H7 (cell line): ENCODE measurements at regions not wholly inside any gene's neighbourhood (a gene's known extent, or its start where the extent isn't known, plus 50 kb on each side); places are given as distances from the start of the nearest gene placed in this dataset.

Source experiments
- DNase-seq: peaks from one replicate; pipeline ENCODE4 v3.0.0; 2012
- H3K27me3 ChIP-seq: 2 replicates; pipeline ENCODE4 v1.6.0; 2011; ENCODE audit warnings: mild to moderate bottlenecking, low read length; ENCODE audit not compliant: control insufficient read depth, insufficient read depth
- H3K36me3 ChIP-seq: replicated peaks from 2 replicates; pipeline ENCODE4 v1.5.1; 2011; ENCODE audit warnings: low read length; ENCODE audit not compliant: control insufficient read depth, insufficient read depth
- H3K4me3 ChIP-seq: 2 replicates; pipeline ENCODE4 v1.5.1; 2011; ENCODE audit warnings: low read depth, mild to moderate bottlenecking, control low read depth, low read length, moderate library complexity; ENCODE audit not compliant: insufficient read depth

DNA sequence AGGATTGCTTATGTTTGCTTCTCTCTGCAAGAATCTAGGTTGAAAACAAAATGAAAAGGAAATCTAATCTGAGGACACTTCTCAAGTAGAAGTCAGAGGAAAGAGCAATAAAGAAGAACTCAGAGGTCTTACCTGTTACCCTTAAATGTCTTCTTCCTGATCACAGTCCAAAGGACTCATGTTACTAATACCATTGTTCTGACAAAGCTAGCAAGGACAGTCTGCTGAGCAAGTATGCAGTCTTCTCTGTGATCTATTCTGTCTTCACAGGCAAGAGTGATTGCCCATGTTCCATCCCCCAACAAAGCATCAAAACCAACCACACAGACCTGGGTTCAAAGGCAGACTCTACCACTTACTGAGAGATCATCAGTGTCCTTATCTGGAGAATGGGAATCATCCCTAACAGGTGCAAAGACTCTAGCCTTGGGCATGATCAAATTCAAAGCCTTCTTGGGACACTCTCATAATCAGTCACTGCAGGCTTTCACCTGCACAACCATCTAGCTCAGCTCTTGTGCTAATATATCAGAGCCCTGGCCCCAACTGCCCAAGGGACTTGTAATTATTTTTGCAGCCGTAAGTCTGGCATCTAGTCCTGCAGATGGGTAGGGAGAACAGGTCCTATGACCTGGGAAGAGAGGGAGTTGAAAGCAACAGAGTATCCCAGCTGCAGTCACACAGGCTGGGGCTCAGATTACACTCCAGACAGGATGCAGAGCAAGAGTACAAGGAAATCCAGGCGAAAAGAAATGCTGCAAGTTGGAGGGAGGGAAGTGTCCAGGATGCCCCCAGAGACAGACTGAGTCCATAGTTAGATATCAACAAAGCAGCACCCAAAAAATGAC is 97.9 kb upstream of the NUDT4 start:
- no peak overlapping the region for H3K4me3 ChIP-seq
- no peaks in the 10 kb centered on the region for H3K27me3 ChIP-seq
- no peaks in the 10 kb centered on the region for H3K36me3 ChIP-seq
- DNase-seq = no peak

DNA sequence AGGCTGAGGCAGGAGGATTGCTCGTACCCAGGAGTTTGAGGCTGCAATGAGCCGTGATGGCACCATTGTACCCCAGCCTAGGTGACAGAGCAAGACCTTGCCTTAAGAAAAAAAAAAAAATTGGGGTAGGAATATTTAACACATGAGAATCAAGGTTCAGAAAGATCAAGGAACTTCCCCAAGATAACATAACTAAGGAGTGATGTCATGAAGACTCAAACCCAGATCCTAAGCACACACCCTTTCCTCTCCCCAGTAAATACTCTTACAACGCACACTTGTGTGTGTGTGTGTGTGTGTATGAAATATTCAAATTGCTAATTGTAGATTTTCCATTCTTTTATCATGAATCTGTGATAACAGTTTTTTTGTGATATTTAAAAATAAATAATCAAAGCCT is 90.6 kb upstream of the NUDT4 start:
- Histone ChIP-seq H3K36me3 (no peaks in the 10 kb centered on the region), H3K27me3 (no peaks in the 10 kb centered on the region), H3K4me3 (no peak overlapping the region)
- DNase-seq = no peak

DNA sequence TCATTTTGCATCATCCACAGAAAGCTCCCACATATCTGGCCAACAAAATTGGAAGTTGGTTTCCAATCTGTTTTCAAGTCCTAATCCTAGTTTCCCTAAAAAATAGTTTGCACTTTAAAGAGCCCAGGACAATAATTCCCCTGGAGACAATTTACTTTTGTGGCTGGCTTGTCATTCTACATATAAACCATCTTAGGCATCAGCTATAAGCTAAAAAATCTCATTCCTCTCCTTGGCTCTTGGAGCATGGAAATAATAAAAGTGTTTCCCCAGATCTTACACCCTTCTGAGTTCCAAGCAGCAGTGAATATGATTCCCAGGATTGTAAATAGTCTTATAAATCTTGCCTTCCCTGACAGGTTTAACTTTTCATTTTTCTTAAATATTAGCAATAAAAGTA is 89.1 kb upstream of the NUDT4 start:
- H3K36me3 ChIP-seq = no peaks in the 10 kb centered on the region
- H3K4me3 ChIP-seq = no peak overlapping the region
- no peak for DNase-seq
- H3K27me3 ChIP-seq = no peaks in the 10 kb centered on the region

DNA sequence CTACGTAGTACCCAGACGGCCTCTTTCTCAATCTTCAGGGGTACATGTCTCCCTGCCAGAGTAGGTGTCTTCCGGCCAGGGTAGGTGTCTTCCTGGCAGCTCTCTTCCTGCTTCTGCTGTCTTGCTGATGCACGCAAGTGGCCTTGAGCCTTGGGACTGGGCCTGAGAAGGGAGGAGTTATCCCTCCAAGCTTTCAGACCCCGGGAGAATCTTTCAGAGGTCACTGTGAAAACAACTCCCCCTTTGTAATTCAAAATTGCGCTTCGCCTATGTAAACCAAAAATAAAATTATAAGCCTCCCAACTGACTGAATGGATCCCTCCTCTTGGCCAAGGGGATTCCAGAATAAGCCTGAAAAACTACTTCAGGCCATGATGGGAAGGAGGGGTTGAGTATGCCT is 87.3 kb upstream of the NUDT4 start:
- no peak for DNase-seq
- Histone ChIP-seq H3K36me3 (no peaks in the 10 kb centered on the region), H3K27me3 (no peaks in the 10 kb centered on the region), H3K4me3 (no peak overlapping the region)

DNA sequence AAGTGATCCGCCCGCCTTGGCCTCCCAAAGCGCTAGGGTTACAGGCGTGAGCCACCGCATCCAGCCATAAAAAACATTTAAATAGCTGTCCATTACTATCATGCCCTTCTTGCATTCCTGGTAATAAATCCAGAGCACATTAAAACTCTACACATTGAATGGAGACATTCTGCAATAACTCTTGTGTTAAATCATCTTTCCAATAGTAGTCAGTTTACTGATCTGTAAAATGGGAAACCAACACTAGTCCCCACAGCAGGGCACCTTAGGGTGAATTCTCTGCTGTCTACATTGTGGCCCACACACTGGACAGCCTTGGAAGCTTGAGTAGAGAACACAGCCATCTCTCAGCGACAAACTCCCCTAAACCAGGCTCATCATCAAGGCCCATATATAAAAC is 85.5 kb upstream of the NUDT4 start:
- no peak for DNase-seq
- Histone ChIP-seq H3K36me3 (no peaks in the 10 kb centered on the region), H3K27me3 (no peaks in the 10 kb centered on the region), H3K4me3 (no peak overlapping the region)

DNA sequence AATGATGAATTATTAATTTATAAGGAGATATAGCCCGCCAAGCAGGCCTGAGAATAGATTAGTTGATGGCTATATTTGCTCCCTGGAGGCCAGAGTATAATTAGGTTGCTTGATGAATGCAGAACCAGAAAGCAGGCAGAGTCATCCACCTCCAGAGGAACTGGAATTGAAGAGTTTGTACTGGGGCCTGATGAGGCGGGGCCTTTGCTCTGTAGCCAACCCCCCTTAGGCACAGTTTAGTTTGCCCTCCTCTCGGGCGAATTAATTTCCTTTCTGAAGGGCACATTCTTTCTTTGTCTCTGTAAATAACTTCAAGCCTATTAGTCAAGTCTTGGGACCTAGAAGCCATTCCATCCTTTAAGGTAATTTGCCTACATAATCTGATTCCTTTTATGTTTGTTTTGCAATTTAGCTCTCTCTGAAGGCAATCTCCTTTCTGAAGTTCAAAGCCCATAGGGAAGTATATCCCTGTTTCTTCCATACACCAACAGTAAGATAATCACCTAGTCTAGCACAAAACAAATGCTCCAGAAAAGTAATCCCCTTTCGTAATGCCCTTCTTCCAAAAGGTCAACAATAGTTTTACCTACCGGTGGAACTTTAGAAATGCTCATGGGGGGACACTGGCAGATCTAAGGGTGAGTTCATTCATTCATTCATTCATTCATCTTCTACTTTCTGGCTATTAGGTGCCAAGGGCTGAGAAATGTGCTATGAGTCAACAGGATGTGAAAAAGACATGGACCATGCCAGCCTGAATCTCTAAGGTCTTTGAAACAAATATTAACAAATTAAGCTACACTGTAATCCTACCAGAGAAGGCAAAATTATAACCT is 84.8 kb upstream of the NUDT4 start:
- H3K27me3 ChIP-seq = no peaks in the 10 kb centered on the region
- no peaks in the 10 kb centered on the region for H3K36me3 ChIP-seq
- no peak overlapping the region for H3K4me3 ChIP-seq
- DNase-seq = no peak

DNA sequence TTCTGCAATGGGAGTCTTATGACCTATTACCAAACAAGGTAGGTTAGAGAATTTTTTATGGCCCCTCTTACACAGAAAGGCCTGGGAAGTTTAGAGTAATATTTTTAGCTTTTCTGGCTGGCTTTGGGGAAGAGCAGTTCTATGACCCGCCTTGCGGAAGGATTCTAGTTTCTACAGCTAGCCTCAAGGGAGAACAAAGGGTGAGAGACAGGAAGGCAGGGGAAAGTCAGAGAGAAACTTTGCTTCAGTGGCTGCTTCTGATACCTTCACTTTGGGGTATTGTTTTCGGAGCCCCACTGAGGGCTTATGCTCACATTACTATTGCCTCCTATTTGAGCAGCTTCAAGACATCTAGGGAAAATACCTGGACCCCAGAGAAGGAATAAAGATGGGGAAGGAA is 80.7 kb upstream of the NUDT4 start:
- DNase-seq = no peak
- Histone ChIP-seq H3K36me3 (no peaks in the 10 kb centered on the region), H3K4me3 (no peak overlapping the region), H3K27me3 (no peaks in the 10 kb centered on the region)

DNA sequence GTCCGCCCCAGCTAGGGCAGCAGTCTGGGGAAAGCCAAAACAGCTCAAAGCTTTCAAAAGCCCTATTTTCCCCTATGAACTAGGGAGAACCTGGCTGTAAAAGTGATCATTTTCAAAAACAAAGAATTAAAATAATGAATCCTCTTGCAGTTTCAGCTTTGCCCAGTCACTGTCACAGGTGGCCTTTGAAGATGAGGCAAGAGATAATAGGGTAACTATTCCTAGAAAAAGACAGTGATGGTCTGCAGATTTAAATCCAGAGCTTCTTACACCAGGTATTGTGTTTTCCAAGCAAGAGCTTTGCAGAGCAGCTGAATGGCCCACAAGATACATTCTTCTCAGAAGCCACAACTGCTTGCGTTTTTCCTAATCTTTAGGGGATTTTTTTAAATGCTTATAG is 80.2 kb upstream of the NUDT4 start:
- DNase-seq = no peak
- Histone ChIP-seq H3K4me3 (no peak overlapping the region), H3K27me3 (no peaks in the 10 kb centered on the region), H3K36me3 (no peaks in the 10 kb centered on the region)

DNA sequence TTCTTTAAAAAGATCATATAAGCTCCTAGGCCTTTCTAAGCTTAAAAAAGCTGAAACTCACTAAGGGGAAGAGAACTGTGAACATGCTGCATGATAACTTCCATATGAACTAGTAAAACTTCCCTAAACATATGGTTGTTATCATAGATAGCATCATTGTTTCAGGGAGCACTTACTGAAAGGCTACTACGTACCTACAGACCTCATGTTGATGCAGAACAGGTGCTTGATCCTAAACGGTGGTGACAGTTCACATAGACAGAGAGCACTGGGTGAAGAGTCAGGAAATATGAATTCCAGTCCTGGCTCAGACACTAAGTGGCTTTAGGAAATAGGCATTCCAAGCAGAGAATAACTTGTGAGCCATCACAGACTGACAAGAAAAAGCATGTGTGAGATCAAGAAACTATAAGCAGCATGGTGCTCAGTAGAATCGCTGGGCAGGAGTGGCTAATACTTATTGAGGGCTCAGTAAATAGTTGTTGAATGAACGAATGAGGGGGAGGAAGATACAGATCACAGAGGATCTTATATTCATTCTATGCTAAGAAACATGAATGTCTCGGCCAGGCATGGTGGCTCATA is 78.4 kb upstream of the NUDT4 start:
- DNase-seq = no peak
- Histone ChIP-seq H3K36me3 (no peaks in the 10 kb centered on the region), H3K27me3 (no peaks in the 10 kb centered on the region), H3K4me3 (no peak overlapping the region)

DNA sequence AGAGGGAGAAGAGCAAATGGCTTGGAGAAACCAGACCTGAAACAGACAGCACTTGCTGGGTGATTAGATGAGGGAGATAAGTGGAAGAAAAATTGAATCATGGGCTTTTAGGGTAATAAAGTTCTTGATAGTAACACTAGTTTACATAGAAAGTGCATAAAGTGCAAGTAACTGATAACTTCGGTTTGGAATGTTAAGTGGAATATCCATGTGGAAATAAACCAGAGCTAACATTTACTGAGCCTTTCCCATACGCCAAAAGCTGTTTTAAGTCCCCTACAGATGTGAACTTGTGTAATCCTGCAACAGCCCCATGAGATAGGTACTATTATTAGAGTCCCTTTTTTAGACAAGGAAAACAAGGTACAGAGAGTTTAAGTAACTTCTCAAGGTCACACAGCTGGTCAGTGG is 77.1 kb upstream of the NUDT4 start:
- no peak overlapping the region for H3K4me3 ChIP-seq
- DNase-seq = no peak
- H3K36me3 ChIP-seq = no peaks in the 10 kb centered on the region
- no peaks in the 10 kb centered on the region for H3K27me3 ChIP-seq

DNA sequence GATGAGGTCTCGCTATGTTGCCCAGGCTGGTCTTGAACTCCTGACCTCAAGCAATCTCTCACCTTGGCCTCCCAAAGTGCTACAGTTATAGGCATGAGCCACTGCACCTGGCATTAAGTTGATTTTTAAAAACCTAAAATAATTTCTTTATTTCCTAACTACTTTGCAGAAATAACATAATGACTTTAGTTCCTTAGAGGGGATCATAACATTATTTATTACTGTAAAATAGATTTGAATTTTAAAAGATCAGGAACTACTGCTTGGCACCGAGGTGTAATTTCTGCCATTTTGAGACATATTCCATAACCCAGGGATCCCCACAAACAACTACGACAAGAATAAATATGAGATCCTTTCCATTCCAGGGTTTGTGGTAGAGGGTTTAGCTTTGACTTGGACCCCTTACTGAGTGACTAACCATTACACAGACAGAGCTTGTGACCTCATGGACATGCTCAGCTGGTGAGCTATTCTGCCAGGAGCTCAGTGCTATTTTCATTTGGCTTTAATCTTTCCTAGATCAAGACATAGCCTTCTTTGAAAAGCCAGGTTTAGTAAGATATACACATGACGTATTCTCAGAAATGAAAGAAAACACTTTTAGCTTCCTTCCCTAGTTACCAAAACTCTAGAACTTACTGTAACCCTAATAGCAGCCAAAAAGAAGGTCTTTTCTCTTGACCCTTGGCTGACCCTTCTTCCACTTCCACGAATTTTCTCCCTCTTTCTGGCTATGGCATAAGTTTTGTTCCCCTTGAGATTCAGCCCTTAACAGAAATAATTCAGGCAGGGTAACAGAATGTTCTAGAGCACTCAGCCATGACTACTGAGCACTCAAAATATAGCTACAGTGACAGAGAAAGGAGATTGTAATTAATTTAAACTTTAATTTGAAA is 75.1 kb upstream of the NUDT4 start:
- no peak overlapping the region for H3K4me3 ChIP-seq
- DNase-seq = no peak

DNA sequence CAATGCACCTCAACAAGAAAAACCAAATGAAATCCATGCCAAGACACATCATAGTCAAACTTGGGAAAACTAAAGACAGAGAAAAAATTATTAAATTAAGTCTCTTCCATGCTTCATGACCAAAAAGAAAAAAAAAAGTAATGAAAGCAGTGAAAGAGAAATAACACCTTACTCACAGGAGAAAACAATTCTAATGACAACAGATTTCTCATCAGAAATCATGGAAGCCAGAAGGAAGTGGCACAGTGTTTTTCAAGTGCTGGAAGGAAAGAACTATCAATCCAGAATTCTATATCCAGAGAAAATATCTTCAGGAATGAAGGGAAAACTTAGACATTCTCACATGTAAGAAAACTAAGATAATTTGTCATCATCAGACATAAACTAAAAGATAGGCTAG is 71.1 kb upstream of the NUDT4 start:
- Histone ChIP-seq H3K36me3 (no peaks in the 10 kb centered on the region), H3K27me3 (no peaks in the 10 kb centered on the region), H3K4me3 (no peak overlapping the region)
- no peak for DNase-seq

More for the DNA sequence above, 75.1 kb upstream of the NUDT4 start:
- Histone ChIP-seq H3K36me3 (no peaks in the 10 kb centered on the region), H3K27me3 (no peaks in the 10 kb centered on the region)

DNA sequence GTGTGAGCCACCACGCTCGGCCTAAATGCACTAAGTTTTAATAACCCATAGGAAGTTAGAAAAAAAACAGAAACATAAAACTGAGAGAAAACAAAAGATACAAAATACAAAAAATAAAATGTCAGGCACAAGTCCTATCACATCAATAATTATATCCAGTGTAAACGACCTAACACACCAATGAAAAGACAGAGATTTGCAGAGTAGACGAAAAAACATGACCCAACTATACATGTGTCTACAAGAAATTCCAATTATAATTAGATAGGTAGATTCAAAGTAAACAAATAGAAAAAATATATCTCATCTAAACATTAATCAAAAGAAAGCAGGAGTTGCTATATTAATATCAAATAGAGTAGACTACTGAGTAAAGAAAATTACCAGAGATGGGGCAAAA is 69.4 kb upstream of the NUDT4 start:
- DNase-seq = no peak

DNA sequence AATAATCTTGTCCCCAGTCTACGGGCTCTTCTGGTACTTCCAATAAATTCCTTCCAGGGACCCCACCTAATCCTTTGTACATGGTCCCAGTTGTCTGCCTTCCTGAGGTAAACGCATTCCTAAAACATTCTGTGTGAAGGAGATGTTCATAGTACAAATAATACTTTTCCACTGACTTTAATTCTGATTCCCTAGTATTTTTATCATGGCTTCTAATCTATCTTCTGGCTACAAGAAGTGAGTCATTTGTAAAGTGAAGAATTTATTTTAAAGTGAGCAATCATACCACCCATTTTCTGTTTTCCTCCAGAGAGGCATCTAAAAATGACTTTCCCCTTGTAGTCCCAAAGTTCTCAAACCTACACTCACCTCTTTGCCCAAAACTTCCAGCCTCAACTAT is 65.9 kb upstream of the NUDT4 start:
- H3K36me3 ChIP-seq = no peaks in the 10 kb centered on the region
- no peaks in the 10 kb centered on the region for H3K27me3 ChIP-seq
- H3K4me3 ChIP-seq = no peak overlapping the region
- DNase-seq = no peak

More for the DNA sequence above, 69.4 kb upstream of the NUDT4 start:
- Histone ChIP-seq H3K36me3 (no peaks in the 10 kb centered on the region), H3K4me3 (no peak overlapping the region), H3K27me3 (no peaks in the 10 kb centered on the region)
